GM06990 (cell line): ENCODE measurements at regions not wholly inside any gene's neighbourhood (a gene's known extent, or its start where the extent isn't known, plus 50 kb on each side); places are given as distances from the start of the nearest gene placed in this dataset.

Experiments used
- DNase-seq: peaks from one replicate; pipeline ENCODE4 v3.0.0-alpha.2; 2011; ENCODE audit not compliant: insufficient read length; ENCODE audit errors: extremely low read depth
- H3K27me3 ChIP-seq: replicated peaks from 2 replicates; pipeline ENCODE4 v1.6.0; 2011; ENCODE audit warnings: low read length; ENCODE audit not compliant: control insufficient read depth, insufficient read depth
- H3K36me3 ChIP-seq: 2 replicates; pipeline ENCODE4 v1.5.1; 2011; ENCODE audit warnings: low read length; ENCODE audit not compliant: control insufficient read depth, insufficient read depth
- H3K4me3 ChIP-seq: replicated peaks from 2 replicates; pipeline ENCODE4 v1.5.1; 2011; ENCODE audit warnings: low read depth, mild to moderate bottlenecking, control low read depth, low read length
- CTCF ChIP-seq: IDR thresholded peaks from 2 replicates; pipeline ENCODE4 v1.5.1; 2011; ENCODE audit warnings: low read length, control low read depth, mild to moderate bottlenecking, inconsistent platforms; ENCODE audit not compliant: insufficient read depth, poor library complexity, severe bottlenecking

GRCh38 chr22:19625331-19626041 lies 88.8 kb upstream of the SEPTIN5 start:
- Histone ChIP-seq H3K27me3 (no peaks in the 10 kb centered on the region), H3K36me3 (no peaks in the 10 kb centered on the region), H3K4me3 (no peak overlapping the region)
- TF ChIP-seq CTCF, result no peak
- no peak for DNase-seq

GRCh38 chr22:19626042-19626587 lies 88.2 kb upstream of the SEPTIN5 start:
- no peak for TF ChIP-seq CTCF
- Histone ChIP-seq H3K36me3 (no peaks in the 10 kb centered on the region), H3K4me3 (no peak overlapping the region), H3K27me3 (no peaks in the 10 kb centered on the region)
- no peak for DNase-seq

- DNase-seq, result no peak
- H3K4me3 ChIP-seq, result no peak overlapping the region
- no peaks in the 10 kb centered on the region for H3K36me3 ChIP-seq
- no peak for TF ChIP-seq CTCF
- no peaks in the 10 kb centered on the region for H3K27me3 ChIP-seq
Observed at GRCh38 chr22:19626666-19627065, 87.6 kb upstream of the SEPTIN5 start.

- Histone ChIP-seq H3K36me3 (no peaks in the 10 kb centered on the region), H3K27me3 (no peaks in the 10 kb centered on the region), H3K4me3 (no peak overlapping the region)
- no peak for TF ChIP-seq CTCF
- no peak for DNase-seq
Observed at GRCh38 chr22:19628038-19628776, 86.1 kb upstream of the SEPTIN5 start.

- no peak for DNase-seq
- H3K36me3 ChIP-seq, result no peaks in the 10 kb centered on the region
- TF ChIP-seq CTCF, result no peak
- no peak overlapping the region for H3K4me3 ChIP-seq
- H3K27me3 ChIP-seq, result no peaks in the 10 kb centered on the region
Observed at GRCh38 chr22:19629331-19629719, 85.0 kb upstream of the SEPTIN5 start.
